PC-3 (cell line): ENCODE measurements at regions not wholly inside any gene's neighbourhood (a gene's known extent, or its start where the extent isn't known, plus 50 kb on each side); places are given as distances from the start of the nearest gene placed in this dataset.

ENCODE experiments used
- CTCF ChIP-seq: fragments of 300-600 bp; sonication (generic); conservative IDR thresholded peaks from 2 replicates; pipeline ENCODE4 v1.5.1; 2017; ENCODE audit warnings: antibody characterized with exemption, low read depth, mild to moderate bottlenecking, low read length
- EZH2 ChIP-seq: fragments of 300-600 bp; sonication (generic); IDR thresholded peaks from one replicate; pipeline ENCODE4 v1.6.1; 2017; ENCODE audit warnings: antibody characterized with exemption, mild to moderate bottlenecking, low read length; ENCODE audit not compliant: unreplicated experiment
- EZH2phosphoT487 ChIP-seq: fragments of 300-600 bp; sonication (generic); IDR thresholded peaks from 2 replicates; pipeline ENCODE4 v1.6.1; 2018; ENCODE audit warnings: mild to moderate bottlenecking, antibody characterized with exemption, low read length, borderline replicate concordance

GRCh38 chr7:86950360-86950759, 109.1 kb downstream of the ELAPOR2 start:
- no peak for TF ChIP-seq CTCF
- no peak for TF ChIP-seq EZH2
- no peak for TF ChIP-seq EZH2phosphoT487
